ENCODE measurements at regions not wholly inside any gene's neighbourhood (a gene's known extent, or its start where the extent isn't known, plus 50 kb on each side); places are given as distances from the start of the nearest gene placed in this dataset.

GRCh38 chr9:75633451-75634057 lies 256.9 kb upstream of the PCSK5 start:
- no peaks in the 10 kb centered on the region for H3K4me1 ChIP-seq (ENCODE audit: control insufficient read depth, insufficient read depth, low read length)
- H3K36me3 ChIP-seq (ENCODE audit: control insufficient read depth, insufficient read depth, low read length) = no peaks in the 10 kb centered on the region
- H3K27me3 ChIP-seq (ENCODE audit: control insufficient read depth, insufficient read depth, low read length) = no peaks in the 10 kb centered on the region
- H3K9ac ChIP-seq (ENCODE audit: low read length) = no peak overlapping the region
- H3K27ac ChIP-seq (ENCODE audit: low read depth, low read length) = no peak overlapping the region
- no peaks in the 10 kb centered on the region for H3K9me3 ChIP-seq (ENCODE audit: control insufficient read depth, insufficient read depth, low read depth, low read length)
- no peak overlapping the region for H3K4me3 ChIP-seq (ENCODE audit: low read depth, low read length)

GRCh38 chr9:75636427-75637045 lies 253.9 kb upstream of the PCSK5 start:
- H3K4me3 ChIP-seq (ENCODE audit: low read depth, low read length) = no peak overlapping the region
- no peaks in the 10 kb centered on the region for H3K27me3 ChIP-seq (ENCODE audit: control insufficient read depth, insufficient read depth, low read length)
- peaks cover 9% of the 10 kb centered on the region for H3K4me1 ChIP-seq (ENCODE audit: control insufficient read depth, insufficient read depth, low read length)
- H3K9ac ChIP-seq (ENCODE audit: low read length) = no peak overlapping the region
- H3K9me3 ChIP-seq (ENCODE audit: control insufficient read depth, insufficient read depth, low read depth, low read length) = no peaks in the 10 kb centered on the region
- no peaks in the 10 kb centered on the region for H3K36me3 ChIP-seq (ENCODE audit: control insufficient read depth, insufficient read depth, low read length)
- no peak overlapping the region for H3K27ac ChIP-seq (ENCODE audit: low read depth, low read length)

GRCh38 chr9:75639971-75640610 lies 250.4 kb upstream of the PCSK5 start:
- no peaks in the 10 kb centered on the region for H3K9me3 ChIP-seq (ENCODE audit: control insufficient read depth, insufficient read depth, low read depth, low read length)
- H3K27ac ChIP-seq (ENCODE audit: low read depth, low read length) = no peak overlapping the region
- H3K27me3 ChIP-seq (ENCODE audit: control insufficient read depth, insufficient read depth, low read length) = no peaks in the 10 kb centered on the region
- no peak overlapping the region for H3K4me3 ChIP-seq (ENCODE audit: low read depth, low read length)
- H3K4me1 ChIP-seq (ENCODE audit: control insufficient read depth, insufficient read depth, low read length) = peaks cover 9% of the 10 kb centered on the region
- H3K9ac ChIP-seq (ENCODE audit: low read length) = no peak overlapping the region
- no peaks in the 10 kb centered on the region for H3K36me3 ChIP-seq (ENCODE audit: control insufficient read depth, insufficient read depth, low read length)

- Histone ChIP-seq H3K36me3 (ENCODE audit: control insufficient read depth, insufficient read depth, low read length) (no peaks in the 10 kb centered on the region), H3K9me3 (ENCODE audit: control insufficient read depth, insufficient read depth, low read depth, low read length) (no peaks in the 10 kb centered on the region), H3K4me1 (ENCODE audit: control insufficient read depth, insufficient read depth, low read length) (peaks cover 9% of the 10 kb centered on the region), H3K9ac (ENCODE audit: low read length) (no peak overlapping the region), H3K27me3 (ENCODE audit: control insufficient read depth, insufficient read depth, low read length) (no peaks in the 10 kb centered on the region), H3K27ac (ENCODE audit: low read depth, low read length) (no peak overlapping the region), H3K4me3 (ENCODE audit: low read depth, low read length) (no peak overlapping the region)
These were observed 248.0 kb upstream of the PCSK5 start for GRCh38 chr9:75642522-75642921.

- Histone ChIP-seq H3K27ac (ENCODE audit: low read depth, low read length) (no peak overlapping the region), H3K4me1 (ENCODE audit: control insufficient read depth, insufficient read depth, low read length) (peaks cover 7% of the 10 kb centered on the region), H3K27me3 (ENCODE audit: control insufficient read depth, insufficient read depth, low read length) (no peaks in the 10 kb centered on the region), H3K9me3 (ENCODE audit: control insufficient read depth, insufficient read depth, low read depth, low read length) (no peaks in the 10 kb centered on the region), H3K4me3 (ENCODE audit: low read depth, low read length) (no peak overlapping the region), H3K9ac (ENCODE audit: low read length) (no peak overlapping the region), H3K36me3 (ENCODE audit: control insufficient read depth, insufficient read depth, low read length) (no peaks in the 10 kb centered on the region)
These were observed 245.8 kb upstream of the PCSK5 start for GRCh38 chr9:75644649-75645048.

GRCh38 chr9:75648034-75648433 lies 242.4 kb upstream of the PCSK5 start:
- no peak overlapping the region for H3K4me3 ChIP-seq (ENCODE audit: low read depth, low read length)
- no peaks in the 10 kb centered on the region for H3K27me3 ChIP-seq (ENCODE audit: control insufficient read depth, insufficient read depth, low read length)
- no peaks in the 10 kb centered on the region for H3K9me3 ChIP-seq (ENCODE audit: control insufficient read depth, insufficient read depth, low read depth, low read length)
- no peaks in the 10 kb centered on the region for H3K36me3 ChIP-seq (ENCODE audit: control insufficient read depth, insufficient read depth, low read length)
- no peaks in the 10 kb centered on the region for H3K4me1 ChIP-seq (ENCODE audit: control insufficient read depth, insufficient read depth, low read length)
- H3K27ac ChIP-seq (ENCODE audit: low read depth, low read length) = no peak overlapping the region
- no peak overlapping the region for H3K9ac ChIP-seq (ENCODE audit: low read length)

- no peak overlapping the region for H3K27ac ChIP-seq (ENCODE audit: low read depth, low read length)
- H3K9ac ChIP-seq (ENCODE audit: low read length) = no peak overlapping the region
- H3K4me1 ChIP-seq (ENCODE audit: control insufficient read depth, insufficient read depth, low read length) = no peaks in the 10 kb centered on the region
- no peaks in the 10 kb centered on the region for H3K9me3 ChIP-seq (ENCODE audit: control insufficient read depth, insufficient read depth, low read depth, low read length)
- no peaks in the 10 kb centered on the region for H3K27me3 ChIP-seq (ENCODE audit: control insufficient read depth, insufficient read depth, low read length)
- H3K4me3 ChIP-seq (ENCODE audit: low read depth, low read length) = no peak overlapping the region
- no peaks in the 10 kb centered on the region for H3K36me3 ChIP-seq (ENCODE audit: control insufficient read depth, insufficient read depth, low read length)
These were observed 241.4 kb upstream of the PCSK5 start for GRCh38 chr9:75649060-75649459.

- Histone ChIP-seq H3K27ac (ENCODE audit: low read depth, low read length) (no peak overlapping the region), H3K4me1 (ENCODE audit: control insufficient read depth, insufficient read depth, low read length) (no peaks in the 10 kb centered on the region), H3K27me3 (ENCODE audit: control insufficient read depth, insufficient read depth, low read length) (no peaks in the 10 kb centered on the region)
These were observed 238.8 kb upstream of the PCSK5 start for GRCh38 chr9:75651709-75652108.

GRCh38 chr9:75653335-75653734 lies 237.1 kb upstream of the PCSK5 start:
- no peaks in the 10 kb centered on the region for H3K27me3 ChIP-seq (ENCODE audit: control insufficient read depth, insufficient read depth, low read length)
- H3K4me1 ChIP-seq (ENCODE audit: control insufficient read depth, insufficient read depth, low read length) = no peaks in the 10 kb centered on the region
- H3K9ac ChIP-seq (ENCODE audit: low read length) = no peak overlapping the region
- 0 out of 2 replicates have a peak, but pooled peaks cover 3% of the 10 kb centered on the region for H3K9me3 ChIP-seq (ENCODE audit: control insufficient read depth, insufficient read depth, low read depth, low read length)
- H3K4me3 ChIP-seq (ENCODE audit: low read depth, low read length) = no peak overlapping the region
- no peaks in the 10 kb centered on the region for H3K36me3 ChIP-seq (ENCODE audit: control insufficient read depth, insufficient read depth, low read length)
- H3K27ac ChIP-seq (ENCODE audit: low read depth, low read length) = no peak overlapping the region

More at GRCh38 chr9:75651709-75652108, 238.8 kb upstream of the PCSK5 start:
- Histone ChIP-seq H3K9ac (ENCODE audit: low read length) (no peak overlapping the region), H3K36me3 (ENCODE audit: control insufficient read depth, insufficient read depth, low read length) (no peaks in the 10 kb centered on the region), H3K4me3 (ENCODE audit: low read depth, low read length) (no peak overlapping the region), H3K9me3 (ENCODE audit: control insufficient read depth, insufficient read depth, low read depth, low read length) (0 out of 2 replicates have a peak, but pooled peaks cover 3% of the 10 kb centered on the region)

- no peak overlapping the region for H3K27ac ChIP-seq (ENCODE audit: low read depth, low read length)
- no peaks in the 10 kb centered on the region for H3K4me1 ChIP-seq (ENCODE audit: control insufficient read depth, insufficient read depth, low read length)
- no peaks in the 10 kb centered on the region for H3K27me3 ChIP-seq (ENCODE audit: control insufficient read depth, insufficient read depth, low read length)
- 0 out of 2 replicates have a peak, but pooled peaks cover 3% of the 10 kb centered on the region for H3K9me3 ChIP-seq (ENCODE audit: control insufficient read depth, insufficient read depth, low read depth, low read length)
- no peaks in the 10 kb centered on the region for H3K36me3 ChIP-seq (ENCODE audit: control insufficient read depth, insufficient read depth, low read length)
- H3K4me3 ChIP-seq (ENCODE audit: low read depth, low read length) = no peak overlapping the region
- no peak overlapping the region for H3K9ac ChIP-seq (ENCODE audit: low read length)
These were observed 236.7 kb upstream of the PCSK5 start for GRCh38 chr9:75653750-75654149.

- H3K27ac ChIP-seq (ENCODE audit: low read depth, low read length) = no peak overlapping the region
- H3K36me3 ChIP-seq (ENCODE audit: control insufficient read depth, insufficient read depth, low read length) = no peaks in the 10 kb centered on the region
- no peaks in the 10 kb centered on the region for H3K27me3 ChIP-seq (ENCODE audit: control insufficient read depth, insufficient read depth, low read length)
- H3K9me3 ChIP-seq (ENCODE audit: control insufficient read depth, insufficient read depth, low read depth, low read length) = 0 out of 2 replicates have a peak, but pooled peaks cover 5% of the 10 kb centered on the region
- no peak overlapping the region for H3K9ac ChIP-seq (ENCODE audit: low read length)
- no peaks in the 10 kb centered on the region for H3K4me1 ChIP-seq (ENCODE audit: control insufficient read depth, insufficient read depth, low read length)
- no peak overlapping the region for H3K4me3 ChIP-seq (ENCODE audit: low read depth, low read length)
These were observed 233.5 kb upstream of the PCSK5 start for GRCh38 chr9:75657015-75657414.
